Thoracic aorta (tissue), 2 donors: ENCODE measurements at regions not wholly inside any gene's neighbourhood (a gene's known extent, or its start where the extent isn't known, plus 50 kb on each side); places are given as distances from the start of the nearest gene placed in this dataset.

ENCODE experiments used
- ATAC-seq: fragments of 150-250 bp; one replicate; pipeline ENCODE4 v1.8.0; 2017; ENCODE audit warnings: low read depth; ENCODE audit not compliant: insufficient number of reproducible peaks, low FRiP score
- DNase-seq: peaks from one replicate; pipeline ENCODE4 v3.0.0-alpha.2; 2020; ENCODE audit warnings: low spot score
- H3K27ac ChIP-seq, 2 donors: fragments of 200-600 bp; sonication (generic); 1 replicate in 1 of 2; 2 replicates in 1 of 2; pipeline ENCODE4 v1.5.1; 2016; ENCODE audit warnings: mild to moderate bottlenecking in 2 of 2, moderate library complexity in 2 of 2
- H3K27me3 ChIP-seq: fragments of 200-600 bp; sonication (generic); replicated peaks from 2 replicates; pipeline ENCODE4 v1.6.0; 2016; ENCODE audit warnings: mild to moderate bottlenecking; ENCODE audit not compliant: insufficient read depth
- H3K36me3 ChIP-seq: fragments of 200-600 bp; sonication (generic); one replicate; pipeline ENCODE4 v1.5.1; 2016
- H3K4me1 ChIP-seq, 2 donors: fragments of 200-600 bp; sonication (generic); 1 replicate in 1 of 2; 2 replicates in 1 of 2; pipeline versions ENCODE4 v1.5.1 to v1.6.0; 2016; ENCODE audit warnings: low read depth in 2 of 2, mild to moderate bottlenecking in 1 of 2; ENCODE audit not compliant: control insufficient read depth in 1 of 2
- H3K4me3 ChIP-seq: fragments of 200-600 bp; sonication (generic); 2 replicates; pipeline ENCODE4 v1.5.1; 2016; ENCODE audit warnings: mild to moderate bottlenecking
- H3K9me3 ChIP-seq: fragments of 200-600 bp; sonication (generic); 2 replicates; pipeline ENCODE4 v1.5.1; 2016
- CTCF ChIP-seq: fragments of 200-600 bp; sonication (generic); IDR thresholded peaks from one replicate; pipeline ENCODE4 v1.5.1; 2019; ENCODE audit warnings: antibody characterized with exemption

DNA sequence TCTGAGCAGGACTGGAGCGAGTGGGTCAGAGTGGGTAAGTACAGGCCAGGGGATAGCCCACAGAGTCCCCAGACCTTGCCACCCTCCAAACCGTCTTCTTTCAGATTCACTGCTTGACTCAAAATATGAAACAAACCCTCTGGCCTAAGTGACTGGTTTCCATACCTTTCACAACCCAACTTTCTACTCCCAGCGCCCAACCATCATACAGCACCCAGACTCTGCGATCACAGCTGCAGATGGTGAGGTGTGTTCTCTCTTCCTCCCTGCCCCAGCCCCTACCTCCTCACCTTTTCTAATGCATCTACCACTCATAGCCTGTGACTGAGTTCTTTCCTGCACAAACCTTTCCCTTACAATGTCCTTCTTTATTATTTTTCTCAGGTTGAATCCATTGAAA lies 92.0 kb upstream of the CELF2 start:
- TF ChIP-seq CTCF, result no peak
- Histone ChIP-seq H3K27ac (no peak overlapping the region), H3K9me3 (no peaks in the 10 kb centered on the region), H3K4me1 (no peaks in the 10 kb centered on the region), H3K27me3 (no peaks in the 10 kb centered on the region), H3K36me3 (no peaks in the 10 kb centered on the region), H3K4me3 (no peak overlapping the region)
- ATAC-seq (no peak), DNase-seq (no peak)

DNA sequence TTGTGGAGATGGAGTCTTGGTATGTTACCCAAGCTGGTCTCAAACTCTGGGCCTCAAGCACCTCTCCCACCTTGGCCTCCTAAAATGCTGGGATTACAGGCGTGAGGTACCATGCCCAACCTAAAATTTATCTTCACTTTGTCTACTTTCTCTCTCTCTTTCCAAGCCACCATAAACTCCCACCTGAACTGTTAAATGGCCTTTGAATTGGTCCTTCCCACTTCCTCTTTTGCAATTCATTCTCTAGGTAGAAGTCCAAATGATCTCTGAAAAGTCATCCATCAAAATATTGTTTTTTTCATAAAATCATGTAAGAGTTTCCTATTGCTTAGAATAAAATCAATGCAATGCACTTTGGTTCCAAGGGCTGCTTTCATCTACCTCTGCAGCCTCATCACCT lies 90.1 kb upstream of the CELF2 start:
- Histone ChIP-seq H3K4me1 (no peaks in the 10 kb centered on the region), H3K36me3 (no peaks in the 10 kb centered on the region), H3K4me3 (no peak overlapping the region), H3K27ac (no peak overlapping the region), H3K9me3 (no peaks in the 10 kb centered on the region), H3K27me3 (no peaks in the 10 kb centered on the region)
- TF ChIP-seq CTCF, result no peak
- DNase-seq (no peak), ATAC-seq (no peak)

- H3K27ac ChIP-seq, result no peak overlapping the region
- H3K36me3 ChIP-seq, result no peaks in the 10 kb centered on the region
- no peak for TF ChIP-seq CTCF
- H3K9me3 ChIP-seq, result no peaks in the 10 kb centered on the region
- no peaks in the 10 kb centered on the region for H3K4me1 ChIP-seq
- H3K4me3 ChIP-seq, result no peak overlapping the region
- ATAC-seq (no peak), DNase-seq (no peak)
- no peaks in the 10 kb centered on the region for H3K27me3 ChIP-seq
These were observed 86.5 kb upstream of the CELF2 start for GRCh38 chr10:10930979-10931743.

- Histone ChIP-seq H3K4me3 (no peak overlapping the region), H3K4me1 (no peaks in the 10 kb centered on the region), H3K9me3 (no peaks in the 10 kb centered on the region), H3K36me3 (no peaks in the 10 kb centered on the region), H3K27me3 (no peaks in the 10 kb centered on the region), H3K27ac (no peak overlapping the region)
- no peak for TF ChIP-seq CTCF
- no peak for ATAC-seq
- DNase-seq, result no peak
These were observed 82.6 kb upstream of the CELF2 start for GRCh38 chr10:10935032-10935431.

DNA sequence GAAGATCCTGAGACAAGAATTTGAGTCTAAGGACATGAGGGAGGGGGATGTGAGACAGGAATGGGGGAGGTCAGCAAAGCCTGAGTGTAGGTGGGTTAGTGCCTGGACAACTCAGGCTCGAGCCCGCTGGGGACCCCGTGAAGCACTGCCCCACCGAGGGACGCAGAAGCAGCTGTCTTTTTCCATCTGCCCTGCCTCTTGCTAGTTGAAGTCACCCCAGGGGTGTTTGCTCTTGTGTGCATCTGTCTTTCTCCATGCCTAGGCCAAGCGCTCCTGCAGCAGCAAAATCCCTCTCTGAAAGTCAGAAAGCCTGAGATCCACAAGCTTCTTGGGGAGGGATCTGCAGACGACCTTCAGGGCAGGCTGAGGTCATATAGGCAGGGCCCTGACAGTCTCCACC lies 79.0 kb upstream of the CELF2 start:
- no peak overlapping the region for H3K27ac ChIP-seq
- no peaks in the 10 kb centered on the region for H3K36me3 ChIP-seq
- no peaks in the 10 kb centered on the region for H3K27me3 ChIP-seq
- no peak overlapping the region for H3K4me3 ChIP-seq
- DNase-seq (no peak), ATAC-seq (no peak)
- no peaks in the 10 kb centered on the region for H3K9me3 ChIP-seq
- no peak for TF ChIP-seq CTCF
- H3K4me1 ChIP-seq, result peaks cover 0 to 12% of the 10 kb centered on the region in 2 donors
